SH-SY5Y (cell line): ENCODE measurements at regions not wholly inside any gene's neighbourhood (a gene's known extent, or its start where the extent isn't known, plus 50 kb on each side); places are given as distances from the start of the nearest gene placed in this dataset.

Source experiments
- GATA2 ChIP-seq: IDR thresholded peaks from 2 replicates; pipeline ENCODE4 v1.6.1; 2011; ENCODE audit warnings: mild to moderate bottlenecking, low read depth, low read length
- GATA3 ChIP-seq: IDR thresholded peaks from 2 replicates; pipeline ENCODE4 v1.6.1; 2011; ENCODE audit warnings: low read depth, mild to moderate bottlenecking, low read length, moderate library complexity

DNA sequence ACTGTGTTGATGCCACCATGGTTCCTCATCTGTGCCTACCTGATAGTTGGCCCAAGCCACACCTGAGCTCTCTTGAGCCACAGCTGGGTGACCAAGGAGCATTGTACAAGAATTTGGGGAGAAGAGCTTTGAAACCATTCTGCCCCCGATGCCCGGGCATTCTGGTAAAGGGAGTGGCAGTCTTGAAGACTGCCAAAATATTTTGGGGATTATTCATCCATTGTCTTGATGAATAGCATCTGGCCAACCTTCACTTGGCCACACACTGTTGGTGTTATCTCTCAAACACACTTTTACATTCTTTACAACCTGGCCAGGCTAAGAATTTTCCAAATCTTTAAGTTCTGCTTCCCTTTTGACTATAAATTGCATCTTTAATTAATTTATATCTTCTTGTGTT, 113.1 kb upstream of the PCBD1 start:
- TF ChIP-seq GATA2 (no peak), GATA3 (no peak)
